ENCODE measurements at regions not wholly inside any gene's neighbourhood (a gene's known extent, or its start where the extent isn't known, plus 50 kb on each side); places are given as distances from the start of the nearest gene placed in this dataset.

DNA sequence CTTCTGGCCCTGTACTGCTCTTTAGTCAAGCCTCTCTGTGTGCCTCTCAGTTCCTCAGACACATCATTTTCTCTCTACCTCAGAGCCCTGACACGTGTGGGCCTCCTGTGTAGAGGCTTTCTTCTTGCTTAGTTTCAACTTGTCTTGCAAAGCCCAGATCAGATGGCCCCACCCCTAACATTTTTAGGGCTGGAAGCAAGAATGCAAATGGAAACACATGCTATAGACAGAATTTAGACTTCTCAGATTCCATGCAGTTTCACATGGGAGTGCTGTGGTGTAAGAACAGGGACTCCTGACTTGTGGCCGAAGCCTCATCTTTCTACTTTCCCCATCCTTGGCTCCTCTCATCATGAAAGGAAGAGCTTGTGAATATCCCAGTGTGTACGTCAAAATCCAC lies 350.7 kb downstream of the DCHS2 start:
- H2BK15ac ChIP-seq (ENCODE audit: low read depth, low read length) = no peak overlapping the region
- H3K4me2 ChIP-seq (ENCODE audit: insufficient read depth, insufficient read length, low read length) = no peak overlapping the region
- H2BK5ac ChIP-seq (ENCODE audit: insufficient read length, low read length) = no peak overlapping the region
- H3K18ac ChIP-seq (ENCODE audit: insufficient read length, low read depth, low read length) = no peak overlapping the region
- no peak overlapping the region for H4K5ac ChIP-seq (ENCODE audit: insufficient read length, low read depth, low read length)
- H2AK5ac ChIP-seq (ENCODE audit: insufficient read length, low read length) = no peak overlapping the region
- DNase-seq = no peak
- H2BK20ac ChIP-seq (ENCODE audit: low read depth, low read length, poor library complexity, severe bottlenecking) = no peak overlapping the region
- no peak overlapping the region for H3K4ac ChIP-seq (ENCODE audit: low read depth, low read length)
- TF ChIP-seq, protein P1, sequence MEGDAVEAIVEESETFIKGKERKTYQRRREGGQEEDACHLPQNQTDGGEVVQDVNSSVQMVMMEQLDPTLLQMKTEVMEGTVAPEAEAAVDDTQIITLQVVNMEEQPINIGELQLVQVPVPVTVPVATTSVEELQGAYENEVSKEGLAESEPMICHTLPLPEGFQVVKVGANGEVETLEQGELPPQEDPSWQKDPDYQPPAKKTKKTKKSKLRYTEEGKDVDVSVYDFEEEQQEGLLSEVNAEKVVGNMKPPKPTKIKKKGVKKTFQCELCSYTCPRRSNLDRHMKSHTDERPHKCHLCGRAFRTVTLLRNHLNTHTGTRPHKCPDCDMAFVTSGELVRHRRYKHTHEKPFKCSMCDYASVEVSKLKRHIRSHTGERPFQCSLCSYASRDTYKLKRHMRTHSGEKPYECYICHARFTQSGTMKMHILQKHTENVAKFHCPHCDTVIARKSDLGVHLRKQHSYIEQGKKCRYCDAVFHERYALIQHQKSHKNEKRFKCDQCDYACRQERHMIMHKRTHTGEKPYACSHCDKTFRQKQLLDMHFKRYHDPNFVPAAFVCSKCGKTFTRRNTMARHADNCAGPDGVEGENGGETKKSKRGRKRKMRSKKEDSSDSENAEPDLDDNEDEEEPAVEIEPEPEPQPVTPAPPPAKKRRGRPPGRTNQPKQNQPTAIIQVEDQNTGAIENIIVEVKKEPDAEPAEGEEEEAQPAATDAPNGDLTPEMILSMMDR (conservative IDR thresholded peaks at IDR 0.05) = no peak
- Mint-ChIP-seq H3K4me3 (no peak overlapping the region), H3K9me3 (peaks cover 0 to 3% of the 10 kb centered on the region in 2 experiments; a peak in 1 of 5 replicates), H3K27me3 (ENCODE audit: low read depth) (peaks cover 2% of the 10 kb centered on the region; the same call in 1 of the 2 replicates), H3K36me3 (ENCODE audit: insufficient read depth in 1 of 3, low read depth in 3 of 3) (peaks cover 0 to 9% (median 4%) of the 10 kb centered on the region in 3 experiments; a peak in 4 of 7 replicates), H3K27ac (no peak overlapping the region), H3K4me1 (peaks cover 28 to 31% of the 10 kb centered on the region in 2 experiments)
- no peak overlapping the region for H3K14ac ChIP-seq (ENCODE audit: insufficient read depth, low read length)
- no peaks in the 10 kb centered on the region for H3K4me1 ChIP-seq (ENCODE audit: insufficient read depth, low read length)
- H3K56ac ChIP-seq (ENCODE audit: insufficient read length, low read depth, low read length) = no peak overlapping the region
- H4K20me1 ChIP-seq (ENCODE audit: control insufficient read depth, insufficient read depth, insufficient read length) = no peaks in the 10 kb centered on the region
- H4K8ac ChIP-seq (replicated peaks; ENCODE audit: insufficient read length, low read depth, low read length) = no peak overlapping the region
- no peaks in the 10 kb centered on the region for H3K27me3 ChIP-seq (ENCODE audit: insufficient read depth, low read length)
- H3K79me2 ChIP-seq (ENCODE audit: insufficient read depth, low read length) = no peaks in the 10 kb centered on the region
- no peak overlapping the region for H3K9ac ChIP-seq (ENCODE audit: extremely low read depth, insufficient read length, low read length)
- no peak overlapping the region for H3K23ac ChIP-seq (ENCODE audit: insufficient read length, low read depth, low read length)
- H3K27ac ChIP-seq (ENCODE audit: insufficient read length, low read depth, low read length) = no peak overlapping the region
- H3K79me1 ChIP-seq (ENCODE audit: insufficient read depth, low read depth, low read length, poor library complexity, severe bottlenecking) = no peaks in the 10 kb centered on the region
- no peak overlapping the region for H2BK120ac ChIP-seq (ENCODE audit: low read depth, low read length, poor library complexity, severe bottlenecking)
- H3K23me2 ChIP-seq (ENCODE audit: insufficient read length, low read depth, low read length, poor library complexity, severe bottlenecking) = no peaks in the 10 kb centered on the region
- H4K91ac ChIP-seq (ENCODE audit: insufficient read length, low read depth, low read length) = no peak overlapping the region
- H2AFZ ChIP-seq (ENCODE audit: low read length) = no peak overlapping the region
- no peaks in the 10 kb centered on the region for H3K9me3 ChIP-seq (ENCODE audit: control insufficient read depth, low read depth, low read length)
- no peak overlapping the region for H2BK12ac ChIP-seq (ENCODE audit: insufficient read length, low read depth, low read length)
- no CpG with 5 or more reads among the region's 3 CpGs for WGBS (ENCODE audit: extremely low coverage, insufficient read length, low lambda C conversion rate)
- H3T11ph ChIP-seq (ENCODE audit: low read length) = no peak overlapping the region

Data from H9 (cell line).